ENCODE measurements at regions not wholly inside any gene's neighbourhood (a gene's known extent, or its start where the extent isn't known, plus 50 kb on each side); places are given as distances from the start of the nearest gene placed in this dataset.

- TF ChIP-seq SMC3 (IDR thresholded peaks at IDR 0.05; ENCODE audit: low read depth, low read length) (no peak), FOSL2 (IDR thresholded peaks at IDR 0.05; ENCODE audit: borderline replicate concordance, low read depth) (no peak), CHD2 (IDR thresholded peaks at IDR 0.05; ENCODE audit: low read length, partially characterized antibody) (no peak), EZH2phosphoT487 (IDR thresholded peaks at IDR 0.05; ENCODE audit: borderline replicate concordance, low read depth) (no peak), USF2 (IDR thresholded peaks at IDR 0.05; ENCODE audit: borderline replicate concordance, low read depth, low read length) (no peak), GATA2 (CRISPR knock-in tag; IDR thresholded peaks at IDR 0.05) (no peak)
- TF ChIP-seq, protein P1, sequence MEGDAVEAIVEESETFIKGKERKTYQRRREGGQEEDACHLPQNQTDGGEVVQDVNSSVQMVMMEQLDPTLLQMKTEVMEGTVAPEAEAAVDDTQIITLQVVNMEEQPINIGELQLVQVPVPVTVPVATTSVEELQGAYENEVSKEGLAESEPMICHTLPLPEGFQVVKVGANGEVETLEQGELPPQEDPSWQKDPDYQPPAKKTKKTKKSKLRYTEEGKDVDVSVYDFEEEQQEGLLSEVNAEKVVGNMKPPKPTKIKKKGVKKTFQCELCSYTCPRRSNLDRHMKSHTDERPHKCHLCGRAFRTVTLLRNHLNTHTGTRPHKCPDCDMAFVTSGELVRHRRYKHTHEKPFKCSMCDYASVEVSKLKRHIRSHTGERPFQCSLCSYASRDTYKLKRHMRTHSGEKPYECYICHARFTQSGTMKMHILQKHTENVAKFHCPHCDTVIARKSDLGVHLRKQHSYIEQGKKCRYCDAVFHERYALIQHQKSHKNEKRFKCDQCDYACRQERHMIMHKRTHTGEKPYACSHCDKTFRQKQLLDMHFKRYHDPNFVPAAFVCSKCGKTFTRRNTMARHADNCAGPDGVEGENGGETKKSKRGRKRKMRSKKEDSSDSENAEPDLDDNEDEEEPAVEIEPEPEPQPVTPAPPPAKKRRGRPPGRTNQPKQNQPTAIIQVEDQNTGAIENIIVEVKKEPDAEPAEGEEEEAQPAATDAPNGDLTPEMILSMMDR (IDR thresholded peaks at IDR 0.05), result no peak
Measured at GRCh38 chr11:86135319-86135714, 66.4 kb upstream of the PICALM start.

Data from SK-N-SH (cell line).